IMR-90 (cell line): ENCODE measurements at regions not wholly inside any gene's neighbourhood (a gene's known extent, or its start where the extent isn't known, plus 50 kb on each side); places are given as distances from the start of the nearest gene placed in this dataset.

Experiments used
- ATAC-seq: fragments of 200-7000 bp; cut with Tn5 transposase; 2 replicates; pipeline ENCODE4 v1.9.1; 2020; ENCODE audit warnings: low read depth, mild to moderate bottlenecking, moderate library complexity
- BruUV-seq: library from RNA; stranded (reverse); fragments of 400-500 nt; replicated peaks from 2 replicates; lab custom pipeline; 2021; lab: Mats Ljungman, UMichigan
- CTCF ChIA-PET: fragments of 300-600 bp; formaldehyde crosslinking; extraction: SDS; loops from one replicate; lab custom pipeline; 2021; ENCODE audit warnings: antibody characterized with exemption; lab: Yijun Ruan, JAX
- POLR2A ChIA-PET: fragments of 300-600 bp; sonication (Branson Sonifier 250); formaldehyde crosslinking; loops from one replicate; lab custom pipeline; 2022; ENCODE audit warnings: antibody characterized with exemption; ENCODE audit not compliant: unreplicated experiment; lab: Charles Lee
- DNase-seq: peaks from one replicate; pipeline ENCODE4 v3.0.0; 2013
- H2AFZ ChIP-seq: replicated peaks from 2 replicates; pipeline ENCODE3; 2013; ENCODE audit warnings: low read length, mild to moderate bottlenecking; ENCODE audit not compliant: poor library complexity
- H2AK5ac ChIP-seq: 2 replicates; pipeline ENCODE4 v1.6.1; 2013; ENCODE audit warnings: low read depth, low read length, inconsistent platforms
- H2AK9ac ChIP-seq: replicated peaks from 2 replicates; pipeline ENCODE3; 2013; ENCODE audit warnings: mild to moderate bottlenecking, low read depth, low read length, moderate library complexity; ENCODE audit not compliant: poor library complexity
- H2BK120ac ChIP-seq: 2 replicates; pipeline ENCODE4 v1.6.1; 2013; ENCODE audit warnings: low read depth, low read length, inconsistent platforms
- H2BK15ac ChIP-seq: 3 replicates; pipeline ENCODE4 v1.6.1; 2013; ENCODE audit warnings: low read depth, low read length, inconsistent platforms
- H2BK20ac ChIP-seq: 2 replicates; pipeline ENCODE4 v1.6.1; 2013; ENCODE audit warnings: low read depth, mild to moderate bottlenecking, inconsistent platforms, low read length, moderate library complexity
- H2BK5ac ChIP-seq: 2 replicates; pipeline ENCODE4 v1.6.1; 2013; ENCODE audit warnings: mild to moderate bottlenecking, low read depth, low read length, inconsistent platforms; ENCODE audit not compliant: poor library complexity, severe bottlenecking
- H3K14ac ChIP-seq: replicated peaks from 2 replicates; pipeline ENCODE4 v1.6.1; 2013; ENCODE audit warnings: low read depth, low read length, inconsistent platforms
- H3K18ac ChIP-seq: 2 replicates; pipeline ENCODE4 v1.6.1; 2013; ENCODE audit warnings: low read depth, low read length, control low read depth
- H3K23ac ChIP-seq: 2 replicates; pipeline ENCODE4 v1.6.1; 2013; ENCODE audit warnings: low read depth, low read length, inconsistent platforms
- H3K27ac ChIP-seq: 2 replicates; pipeline ENCODE4 v1.5.1; 2013; ENCODE audit warnings: mild to moderate bottlenecking, control low read depth, low read length; ENCODE audit not compliant: insufficient read depth
- H3K27me3 ChIP-seq: 2 replicates; pipeline ENCODE4 v1.6.1; 2013; ENCODE audit warnings: low read length; ENCODE audit not compliant: control insufficient read depth, insufficient read depth
- H3K36me3 ChIP-seq: 2 replicates; pipeline ENCODE4 v1.6.1; 2013; ENCODE audit warnings: low read length, mixed read lengths; ENCODE audit not compliant: control insufficient read depth, insufficient read depth
- H3K4ac ChIP-seq: 2 replicates; pipeline ENCODE4 v1.6.1; 2013; ENCODE audit warnings: low read depth, low read length, inconsistent platforms
- H3K4me1 ChIP-seq: 2 replicates; pipeline ENCODE4 v1.6.1; 2013; ENCODE audit warnings: low read length, mixed read lengths; ENCODE audit not compliant: control insufficient read depth, insufficient read depth
- H3K4me2 ChIP-seq: 2 replicates; pipeline ENCODE4 v1.6.1; 2013; ENCODE audit warnings: low read depth, mild to moderate bottlenecking, control low read depth, low read length, moderate library complexity
- H3K4me3 ChIP-seq: 2 replicates; pipeline ENCODE4 v1.5.1; 2013; ENCODE audit warnings: low read depth, mild to moderate bottlenecking, control low read depth, low read length, moderate library complexity; ENCODE audit not compliant: insufficient read depth
- H3K56ac ChIP-seq: 2 replicates; pipeline ENCODE4 v1.6.1; 2013; ENCODE audit warnings: low read length, inconsistent platforms; ENCODE audit not compliant: insufficient read depth; ENCODE audit errors: extremely low read depth
- H3K79me1 ChIP-seq, 2 experiments: 2 replicates each; pipeline ENCODE4 v1.6.1; 2013; ENCODE audit warnings: low read length in 2 of 2, inconsistent platforms in 1 of 2, low read depth in 1 of 2
- H3K9ac ChIP-seq: 2 replicates; pipeline ENCODE4 v1.6.1; 2013; ENCODE audit warnings: low read depth, low read length, control low read depth
- H3K9me1 ChIP-seq: 2 replicates; pipeline ENCODE4 v1.6.1; 2013; ENCODE audit warnings: low read length, inconsistent platforms; ENCODE audit not compliant: insufficient read depth
- H3K9me3 ChIP-seq: 2 replicates; pipeline ENCODE4 v1.6.1; 2013; ENCODE audit warnings: low read length; ENCODE audit not compliant: control insufficient read depth, insufficient read depth
- H4K20me1 ChIP-seq: 2 replicates; pipeline ENCODE4 v1.6.1; 2013; ENCODE audit warnings: low read length, inconsistent platforms; ENCODE audit not compliant: insufficient read depth
- H4K5ac ChIP-seq: 2 replicates; pipeline ENCODE4 v1.6.1; 2013; ENCODE audit warnings: mild to moderate bottlenecking, low read depth, low read length, control low read depth
- H4K8ac ChIP-seq, 2 experiments: 2 replicates each; pipeline ENCODE4 v1.6.1; 2013; ENCODE audit warnings: low read depth in 2 of 2, low read length in 2 of 2, control low read depth in 1 of 2, inconsistent platforms in 1 of 2
- H4K91ac ChIP-seq: 2 replicates; pipeline ENCODE4 v1.6.1; 2013; ENCODE audit warnings: low read depth, low read length, inconsistent platforms; ENCODE audit not compliant: insufficient read depth
- CEBPB ChIP-seq: IDR thresholded peaks from 2 replicates; pipeline ENCODE4 v1.6.1; 2012; ENCODE audit warnings: low read depth, low read length, improper control_type of control experiment
- CHD1 ChIP-seq: IDR thresholded peaks from 2 replicates; pipeline ENCODE4 v1.6.1; 2012; ENCODE audit warnings: low read depth, low read length, improper control_type of control experiment
- FOS ChIP-seq: fragments of 150-350 bp; IDR thresholded peaks from 2 replicates; pipeline ENCODE4 v1.6.1; 2016; ENCODE audit warnings: low read depth, low read length
- MAFK ChIP-seq: IDR thresholded peaks from 2 replicates; pipeline ENCODE4 v1.6.1; 2012; ENCODE audit warnings: low read depth, low read length, improper control_type of control experiment
- MAZ ChIP-seq: IDR thresholded peaks from 2 replicates; pipeline ENCODE4 v1.6.1; 2012; ENCODE audit warnings: low read depth, mild to moderate bottlenecking, low read length, improper control_type of control experiment, moderate library complexity, borderline replicate concordance
- MXI1 ChIP-seq: IDR thresholded peaks from 2 replicates; pipeline ENCODE4 v1.6.1; 2012; ENCODE audit warnings: low read depth, mild to moderate bottlenecking, low read length, moderate library complexity, borderline replicate concordance
- NFE2L2 ChIP-seq: fragments of 150-350 bp; IDR thresholded peaks from 2 replicates; pipeline ENCODE4 v1.6.1; 2016; ENCODE audit warnings: low read depth, mild to moderate bottlenecking, low read length
- POLR2A ChIP-seq: IDR thresholded peaks from 2 replicates; pipeline ENCODE4 v1.6.1; 2012; ENCODE audit warnings: mild to moderate bottlenecking, low read depth, low read length
- RAD21 ChIP-seq: IDR thresholded peaks from 2 replicates; pipeline ENCODE4 v1.6.1; 2012; ENCODE audit warnings: low read length, improper control_type of control experiment
- RCOR1 ChIP-seq: IDR thresholded peaks from 2 replicates; pipeline ENCODE4 v1.6.1; 2012; ENCODE audit warnings: mild to moderate bottlenecking, low read length, improper control_type of control experiment; ENCODE audit not compliant: insufficient replicate concordance
- RFX5 ChIP-seq: IDR thresholded peaks from 2 replicates; pipeline ENCODE4 v1.8.0; 2012; ENCODE audit warnings: low read depth, mild to moderate bottlenecking, low read length, moderate library complexity
- SMC3 ChIP-seq: fragments of 150-350 bp; IDR thresholded peaks from 2 replicates; pipeline ENCODE4 v1.6.1; 2016; ENCODE audit warnings: low read depth, mild to moderate bottlenecking, antibody characterized with exemption, low read length, moderate library complexity
- WGBS, 2 experiments: methylation state at CpG; one replicate each; pipeline versions ENCODE4 v1.1.5 to v1.1.7; 2013; ENCODE audit warnings: missing lambda C conversion rate in 2 of 2; ENCODE audit not compliant: insufficient read length in 1 of 2; ENCODE audit errors: extremely low coverage in 2 of 2; 5-methylcytosine and 5-hydroxymethylcytosine counted together
- dilution Hi-C: fragments of 300-500 bp; cut with HindIII; formaldehyde crosslinking; loops from one replicate; pipeline ENCODE4 v1.14.3; 2018; ENCODE audit warnings: low sequenced_read_pairs; ENCODE audit not compliant: unreplicated experiment
- in situ Hi-C: fragments of 300-500 bp; cut with MboI; formaldehyde crosslinking; loops from 3 replicates; pipeline ENCODE4 v1.14.3; 2019; ENCODE audit warnings: low sequenced_read_pairs, inconsistent platforms, mixed read lengths
- intact Hi-C: fragments of 100-400 bp; cut with micrococcal nuclease; formaldehyde crosslinking; loops from 2 replicates; pipeline ENCODE4 v1.10.0; 2022
- TF ChIP-seq, protein P1 (sequence below): fragments of 150-350 bp; IDR thresholded peaks from 2 replicates; pipeline ENCODE4 v1.6.1; 2016; ENCODE audit warnings: low read depth, mild to moderate bottlenecking, low read length, moderate library complexity, borderline replicate concordance
- TF ChIP-seq, protein P2 (sequence below): conservative IDR thresholded peaks from 2 replicates; pipeline ENCODE4 v1.5.1; 2012; ENCODE audit warnings: mild to moderate bottlenecking, low read depth, low read length, improper control_type of control experiment
- TF ChIP-seq, protein P3 (sequence below): fragments of 150-350 bp; IDR thresholded peaks from 2 replicates; pipeline ENCODE4 v1.6.1; 2017; ENCODE audit warnings: mild to moderate bottlenecking, antibody characterized with exemption, low read length, low read depth

DNA sequence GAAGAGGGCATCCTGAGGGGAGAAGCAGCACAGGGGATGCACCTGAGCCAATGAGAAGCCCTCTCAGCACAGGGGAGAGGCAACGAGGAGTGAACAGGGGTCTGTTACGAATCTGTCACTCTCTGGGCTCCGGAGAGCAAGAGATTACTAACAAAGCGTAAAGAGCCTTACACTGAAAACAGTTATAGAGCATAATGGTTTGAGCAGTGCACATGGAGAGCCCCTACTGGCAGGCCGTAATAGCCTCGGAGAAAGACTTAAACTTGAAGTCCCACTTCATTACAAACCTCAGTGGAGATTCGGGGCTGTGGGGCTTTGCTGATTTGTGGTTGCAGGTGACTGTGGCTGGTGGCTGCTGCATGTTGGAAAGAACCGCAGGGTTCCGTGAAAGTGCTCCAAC lies 271.5 kb upstream of the TMC3 start:
- H4K8ac ChIP-seq = no peak overlapping the region
- ChIA-PET CTCF (no interaction called here), POLR2A (no interaction called here)
- H3K4me3 ChIP-seq = no peak overlapping the region
- H3K27ac ChIP-seq = no peak overlapping the region
- H3K23ac ChIP-seq = no peak overlapping the region
- H4K91ac ChIP-seq = no peak overlapping the region
- in situ Hi-C loops = no loop called here
- intact Hi-C loops = no loop called here
- no peaks in the 10 kb centered on the region for H3K36me3 ChIP-seq
- H4K20me1 ChIP-seq = no peaks in the 10 kb centered on the region
- TF ChIP-seq MAZ = no peak
- TF ChIP-seq FOS = no peak
- TF ChIP-seq, protein P1, sequence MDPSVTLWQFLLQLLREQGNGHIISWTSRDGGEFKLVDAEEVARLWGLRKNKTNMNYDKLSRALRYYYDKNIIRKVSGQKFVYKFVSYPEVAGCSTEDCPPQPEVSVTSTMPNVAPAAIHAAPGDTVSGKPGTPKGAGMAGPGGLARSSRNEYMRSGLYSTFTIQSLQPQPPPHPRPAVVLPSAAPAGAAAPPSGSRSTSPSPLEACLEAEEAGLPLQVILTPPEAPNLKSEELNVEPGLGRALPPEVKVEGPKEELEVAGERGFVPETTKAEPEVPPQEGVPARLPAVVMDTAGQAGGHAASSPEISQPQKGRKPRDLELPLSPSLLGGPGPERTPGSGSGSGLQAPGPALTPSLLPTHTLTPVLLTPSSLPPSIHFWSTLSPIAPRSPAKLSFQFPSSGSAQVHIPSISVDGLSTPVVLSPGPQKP = no peak
- no peak for TF ChIP-seq RFX5
- no peak for TF ChIP-seq SMC3
- no peak for TF ChIP-seq MAFK
- no peak for TF ChIP-seq RCOR1
- TF ChIP-seq NFE2L2 = no peak
- no peak for TF ChIP-seq CEBPB
- no peak for TF ChIP-seq CHD1
- no peak for TF ChIP-seq POLR2A
- TF ChIP-seq, protein P2, sequence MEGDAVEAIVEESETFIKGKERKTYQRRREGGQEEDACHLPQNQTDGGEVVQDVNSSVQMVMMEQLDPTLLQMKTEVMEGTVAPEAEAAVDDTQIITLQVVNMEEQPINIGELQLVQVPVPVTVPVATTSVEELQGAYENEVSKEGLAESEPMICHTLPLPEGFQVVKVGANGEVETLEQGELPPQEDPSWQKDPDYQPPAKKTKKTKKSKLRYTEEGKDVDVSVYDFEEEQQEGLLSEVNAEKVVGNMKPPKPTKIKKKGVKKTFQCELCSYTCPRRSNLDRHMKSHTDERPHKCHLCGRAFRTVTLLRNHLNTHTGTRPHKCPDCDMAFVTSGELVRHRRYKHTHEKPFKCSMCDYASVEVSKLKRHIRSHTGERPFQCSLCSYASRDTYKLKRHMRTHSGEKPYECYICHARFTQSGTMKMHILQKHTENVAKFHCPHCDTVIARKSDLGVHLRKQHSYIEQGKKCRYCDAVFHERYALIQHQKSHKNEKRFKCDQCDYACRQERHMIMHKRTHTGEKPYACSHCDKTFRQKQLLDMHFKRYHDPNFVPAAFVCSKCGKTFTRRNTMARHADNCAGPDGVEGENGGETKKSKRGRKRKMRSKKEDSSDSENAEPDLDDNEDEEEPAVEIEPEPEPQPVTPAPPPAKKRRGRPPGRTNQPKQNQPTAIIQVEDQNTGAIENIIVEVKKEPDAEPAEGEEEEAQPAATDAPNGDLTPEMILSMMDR = no peak
- no peak for TF ChIP-seq RAD21
- TF ChIP-seq MXI1 = no peak
- TF ChIP-seq, protein P3, sequence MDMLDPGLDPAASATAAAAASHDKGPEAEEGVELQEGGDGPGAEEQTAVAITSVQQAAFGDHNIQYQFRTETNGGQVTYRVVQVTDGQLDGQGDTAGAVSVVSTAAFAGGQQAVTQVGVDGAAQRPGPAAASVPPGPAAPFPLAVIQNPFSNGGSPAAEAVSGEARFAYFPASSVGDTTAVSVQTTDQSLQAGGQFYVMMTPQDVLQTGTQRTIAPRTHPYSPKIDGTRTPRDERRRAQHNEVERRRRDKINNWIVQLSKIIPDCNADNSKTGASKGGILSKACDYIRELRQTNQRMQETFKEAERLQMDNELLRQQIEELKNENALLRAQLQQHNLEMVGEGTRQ = no peak
- no peak overlapping the region for H2AFZ ChIP-seq
- ATAC-seq (no peak), DNase-seq (no peak)
- no peak overlapping the region for H3K56ac ChIP-seq
- no peak overlapping the region for H2BK15ac ChIP-seq
- 94% methylated on average over 2 of the region's 9 CpGs; no CpG with 5 or more reads in 1 of the 2 experiments for WGBS, 2 experiments
- peaks cover 3% of the 10 kb centered on the region; the same call in 1 of the 2 replicates for H3K9me1 ChIP-seq
- H3K9ac ChIP-seq = no peak overlapping the region
- dilution Hi-C loops = no loop called here
- H4K5ac ChIP-seq = no peak overlapping the region
- no peak overlapping the region for H2BK5ac ChIP-seq
- no peak overlapping the region for H3K18ac ChIP-seq
- no peaks in the 10 kb centered on the region for H3K79me1 ChIP-seq
- no peak overlapping the region for H2BK120ac ChIP-seq
- H3K4me2 ChIP-seq = no peak overlapping the region
- no peaks in the 10 kb centered on the region for H3K9me3 ChIP-seq
- no peak overlapping the region for H2AK9ac ChIP-seq
- H3K4me1 ChIP-seq = peaks cover 11% of the 10 kb centered on the region
- H3K14ac ChIP-seq = no peak overlapping the region
- no peak overlapping the region for H3K4ac ChIP-seq
- H3K27me3 ChIP-seq = no peaks in the 10 kb centered on the region
- no TSS peak for BruUV-seq
- H2AK5ac ChIP-seq = no peak overlapping the region
- no peak overlapping the region for H2BK20ac ChIP-seq
